Neural cell (in vitro differentiated cells): ENCODE measurements at regions not wholly inside any gene's neighbourhood (a gene's known extent, or its start where the extent isn't known, plus 50 kb on each side); places are given as distances from the start of the nearest gene placed in this dataset.

ENCODE experiments used
- EP300 ChIP-seq: fragments of 450-650 bp; conservative IDR thresholded peaks from 2 replicates; pipeline ENCODE4 v1.6.1; 2014; ENCODE audit warnings: antibody characterized with exemption, mild to moderate bottlenecking, moderate library complexity; ENCODE audit not compliant: poor library complexity, severe bottlenecking
- EZH2 ChIP-seq: fragments of 200-600, 300-800 bp; shearing (Covaris generic), sonication (generic); IDR thresholded peaks from 2 replicates; pipeline ENCODE4 v1.6.1; 2014; ENCODE audit warnings: antibody characterized with exemption, low read length, borderline replicate concordance, mild to moderate bottlenecking; ENCODE audit not compliant: insufficient read depth, poor library complexity, severe bottlenecking
- MXI1 ChIP-seq: fragments of 450-650 bp; conservative IDR thresholded peaks from 2 replicates; pipeline ENCODE4 v1.6.1; 2014; ENCODE audit warnings: antibody characterized with exemption, mild to moderate bottlenecking; ENCODE audit not compliant: poor library complexity, severe bottlenecking
- POLR2AphosphoS5 ChIP-seq: IDR thresholded peaks from 2 replicates; pipeline ENCODE4 v1.6.1; 2012
- RAD21 ChIP-seq: fragments of 450-650 bp; conservative IDR thresholded peaks from 2 replicates; pipeline ENCODE4 v1.6.1; 2014; ENCODE audit warnings: antibody characterized with exemption, mild to moderate bottlenecking, moderate library complexity
- TAF1 ChIP-seq: IDR thresholded peaks from 2 replicates; pipeline ENCODE4 v1.6.1; 2012; ENCODE audit warnings: low read depth
- TF ChIP-seq, protein P1 (sequence below): fragments of 450-650 bp; IDR thresholded peaks from 2 replicates; pipeline ENCODE4 v1.5.1; 2014; ENCODE audit warnings: antibody characterized with exemption, mild to moderate bottlenecking, moderate library complexity; ENCODE audit not compliant: poor library complexity, severe bottlenecking
- TF ChIP-seq, protein P2 (sequence below): IDR thresholded peaks from 2 replicates; pipeline ENCODE4 v1.6.1; 2012; ENCODE audit warnings: borderline replicate concordance

GRCh38 chr1:58075188-58075578 lies 471.3 kb downstream of the OMA1 start:
- TF ChIP-seq, protein P1, sequence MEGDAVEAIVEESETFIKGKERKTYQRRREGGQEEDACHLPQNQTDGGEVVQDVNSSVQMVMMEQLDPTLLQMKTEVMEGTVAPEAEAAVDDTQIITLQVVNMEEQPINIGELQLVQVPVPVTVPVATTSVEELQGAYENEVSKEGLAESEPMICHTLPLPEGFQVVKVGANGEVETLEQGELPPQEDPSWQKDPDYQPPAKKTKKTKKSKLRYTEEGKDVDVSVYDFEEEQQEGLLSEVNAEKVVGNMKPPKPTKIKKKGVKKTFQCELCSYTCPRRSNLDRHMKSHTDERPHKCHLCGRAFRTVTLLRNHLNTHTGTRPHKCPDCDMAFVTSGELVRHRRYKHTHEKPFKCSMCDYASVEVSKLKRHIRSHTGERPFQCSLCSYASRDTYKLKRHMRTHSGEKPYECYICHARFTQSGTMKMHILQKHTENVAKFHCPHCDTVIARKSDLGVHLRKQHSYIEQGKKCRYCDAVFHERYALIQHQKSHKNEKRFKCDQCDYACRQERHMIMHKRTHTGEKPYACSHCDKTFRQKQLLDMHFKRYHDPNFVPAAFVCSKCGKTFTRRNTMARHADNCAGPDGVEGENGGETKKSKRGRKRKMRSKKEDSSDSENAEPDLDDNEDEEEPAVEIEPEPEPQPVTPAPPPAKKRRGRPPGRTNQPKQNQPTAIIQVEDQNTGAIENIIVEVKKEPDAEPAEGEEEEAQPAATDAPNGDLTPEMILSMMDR: no peak
- TF ChIP-seq EZH2: no peak
- TF ChIP-seq TAF1: no peak
- TF ChIP-seq POLR2AphosphoS5: no peak
- no peak for TF ChIP-seq EP300
- no peak for TF ChIP-seq MXI1
- TF ChIP-seq RAD21: no peak
- TF ChIP-seq, protein P2, sequence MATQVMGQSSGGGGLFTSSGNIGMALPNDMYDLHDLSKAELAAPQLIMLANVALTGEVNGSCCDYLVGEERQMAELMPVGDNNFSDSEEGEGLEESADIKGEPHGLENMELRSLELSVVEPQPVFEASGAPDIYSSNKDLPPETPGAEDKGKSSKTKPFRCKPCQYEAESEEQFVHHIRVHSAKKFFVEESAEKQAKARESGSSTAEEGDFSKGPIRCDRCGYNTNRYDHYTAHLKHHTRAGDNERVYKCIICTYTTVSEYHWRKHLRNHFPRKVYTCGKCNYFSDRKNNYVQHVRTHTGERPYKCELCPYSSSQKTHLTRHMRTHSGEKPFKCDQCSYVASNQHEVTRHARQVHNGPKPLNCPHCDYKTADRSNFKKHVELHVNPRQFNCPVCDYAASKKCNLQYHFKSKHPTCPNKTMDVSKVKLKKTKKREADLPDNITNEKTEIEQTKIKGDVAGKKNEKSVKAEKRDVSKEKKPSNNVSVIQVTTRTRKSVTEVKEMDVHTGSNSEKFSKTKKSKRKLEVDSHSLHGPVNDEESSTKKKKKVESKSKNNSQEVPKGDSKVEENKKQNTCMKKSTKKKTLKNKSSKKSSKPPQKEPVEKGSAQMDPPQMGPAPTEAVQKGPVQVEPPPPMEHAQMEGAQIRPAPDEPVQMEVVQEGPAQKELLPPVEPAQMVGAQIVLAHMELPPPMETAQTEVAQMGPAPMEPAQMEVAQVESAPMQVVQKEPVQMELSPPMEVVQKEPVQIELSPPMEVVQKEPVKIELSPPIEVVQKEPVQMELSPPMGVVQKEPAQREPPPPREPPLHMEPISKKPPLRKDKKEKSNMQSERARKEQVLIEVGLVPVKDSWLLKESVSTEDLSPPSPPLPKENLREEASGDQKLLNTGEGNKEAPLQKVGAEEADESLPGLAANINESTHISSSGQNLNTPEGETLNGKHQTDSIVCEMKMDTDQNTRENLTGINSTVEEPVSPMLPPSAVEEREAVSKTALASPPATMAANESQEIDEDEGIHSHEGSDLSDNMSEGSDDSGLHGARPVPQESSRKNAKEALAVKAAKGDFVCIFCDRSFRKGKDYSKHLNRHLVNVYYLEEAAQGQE: no peak
